ENCODE measurements at regions not wholly inside any gene's neighbourhood (a gene's known extent, or its start where the extent isn't known, plus 50 kb on each side); places are given as distances from the start of the nearest gene placed in this dataset.

GRCh38 chr20:57867807-57868206, 158.0 kb upstream of the PMEPA1 start:
- Histone ChIP-seq H3F3A (ENCODE audit: insufficient read depth) (no peaks in the 10 kb centered on the region), H3K27me3 (ENCODE audit: low read length) (no peaks in the 10 kb centered on the region), H3K9me3 (ENCODE audit: insufficient read depth, low read length) (no peaks in the 10 kb centered on the region), H3K4me2 (ENCODE audit: low read depth, low read length, poor library complexity, severe bottlenecking) (no peak overlapping the region), H2AFZ (ENCODE audit: low read depth, low read length, severe bottlenecking) (no peak overlapping the region), H3K36me3 (ENCODE audit: low read length) (no peaks in the 10 kb centered on the region), H3K9me2 (replicated peaks; ENCODE audit: insufficient read depth, low read length) (no peaks in the 10 kb centered on the region), H3K79me2 (ENCODE audit: insufficient read depth, low read length) (no peaks in the 10 kb centered on the region), H3K27ac (ENCODE audit: low read depth, low read length) (no peak overlapping the region), H4K20me1 (ENCODE audit: low read depth, low read length) (no peaks in the 10 kb centered on the region), H3K9ac (ENCODE audit: low read length) (no peak overlapping the region), H3K4me3 (ENCODE audit: insufficient read depth, low read length, poor library complexity, severe bottlenecking) (no peak overlapping the region)
- no peak for TF ChIP-seq EZH2phosphoT487 (conservative IDR thresholded peaks at IDR 0.05; ENCODE audit: low read length)
- TF ChIP-seq CTCF (IDR thresholded peaks at IDR 0.05; ENCODE audit: insufficient read depth, low read length, poor library complexity, severe bottlenecking) = no peak

- TF ChIP-seq CTCF (IDR thresholded peaks at IDR 0.05; ENCODE audit: insufficient read depth, low read length, poor library complexity, severe bottlenecking) (no peak), EZH2phosphoT487 (conservative IDR thresholded peaks at IDR 0.05; ENCODE audit: low read length) (no peak)
- Histone ChIP-seq H3K79me2 (ENCODE audit: insufficient read depth, low read length) (no peaks in the 10 kb centered on the region), H3K9ac (ENCODE audit: low read length) (no peak overlapping the region), H3K9me2 (replicated peaks; ENCODE audit: insufficient read depth, low read length) (no peaks in the 10 kb centered on the region), H3K4me3 (ENCODE audit: insufficient read depth, low read length, poor library complexity, severe bottlenecking) (no peak overlapping the region), H3K27me3 (ENCODE audit: low read length) (no peaks in the 10 kb centered on the region), H2AFZ (ENCODE audit: low read depth, low read length, severe bottlenecking) (no peak overlapping the region), H3K9me3 (ENCODE audit: insufficient read depth, low read length) (no peaks in the 10 kb centered on the region), H3K4me2 (ENCODE audit: low read depth, low read length, poor library complexity, severe bottlenecking) (no peak overlapping the region), H3F3A (ENCODE audit: insufficient read depth) (no peaks in the 10 kb centered on the region), H4K20me1 (ENCODE audit: low read depth, low read length) (no peaks in the 10 kb centered on the region), H3K27ac (ENCODE audit: low read depth, low read length) (no peak overlapping the region), H3K36me3 (ENCODE audit: low read length) (no peaks in the 10 kb centered on the region)
Measured at GRCh38 chr20:57867181-57867803, 157.5 kb upstream of the PMEPA1 start.

- H2AFZ ChIP-seq (ENCODE audit: low read depth, low read length, severe bottlenecking) = no peak overlapping the region
- no peak for TF ChIP-seq CTCF (IDR thresholded peaks at IDR 0.05; ENCODE audit: insufficient read depth, low read length, poor library complexity, severe bottlenecking)
- TF ChIP-seq EZH2phosphoT487 (conservative IDR thresholded peaks at IDR 0.05; ENCODE audit: low read length) = no peak
- H3K79me2 ChIP-seq (ENCODE audit: insufficient read depth, low read length) = no peaks in the 10 kb centered on the region
- no peaks in the 10 kb centered on the region for H3K36me3 ChIP-seq (ENCODE audit: low read length)
- no peaks in the 10 kb centered on the region for H3K9me2 ChIP-seq (replicated peaks; ENCODE audit: insufficient read depth, low read length)
- no peak overlapping the region for H3K9ac ChIP-seq (ENCODE audit: low read length)
- no peak overlapping the region for H3K4me3 ChIP-seq (ENCODE audit: insufficient read depth, low read length, poor library complexity, severe bottlenecking)
- no peaks in the 10 kb centered on the region for H3K27me3 ChIP-seq (ENCODE audit: low read length)
- H4K20me1 ChIP-seq (ENCODE audit: low read depth, low read length) = no peaks in the 10 kb centered on the region
- no peaks in the 10 kb centered on the region for H3K9me3 ChIP-seq (ENCODE audit: insufficient read depth, low read length)
- H3K27ac ChIP-seq (ENCODE audit: low read depth, low read length) = no peak overlapping the region
- no peak overlapping the region for H3K4me2 ChIP-seq (ENCODE audit: low read depth, low read length, poor library complexity, severe bottlenecking)
- no peaks in the 10 kb centered on the region for H3F3A ChIP-seq (ENCODE audit: insufficient read depth)
Measured at GRCh38 chr20:57866250-57867106, 156.7 kb upstream of the PMEPA1 start.
